ENCODE measurements at regions not wholly inside any gene's neighbourhood (a gene's known extent, or its start where the extent isn't known, plus 50 kb on each side); places are given as distances from the start of the nearest gene placed in this dataset.

- Mint-ChIP-seq H3K4me3 (no peak overlapping the region), H3K4me1 (no peaks in the 10 kb centered on the region), H3K27me3 (ENCODE audit: low read depth) (no peaks in the 10 kb centered on the region), H3K36me3 (ENCODE audit: low read depth) (peaks cover 4% of the 10 kb centered on the region), H3K27ac (no peak overlapping the region), H3K9me3 (peaks cover 55% of the 10 kb centered on the region)
- no peak for TF ChIP-seq CTCF (IDR thresholded peaks at IDR 0.05; ENCODE audit: unreplicated experiment in 3 of 3)
Observed at GRCh38 chr9:1140057-1140456, 89.9 kb downstream of the DMRT2 start.

DNA sequence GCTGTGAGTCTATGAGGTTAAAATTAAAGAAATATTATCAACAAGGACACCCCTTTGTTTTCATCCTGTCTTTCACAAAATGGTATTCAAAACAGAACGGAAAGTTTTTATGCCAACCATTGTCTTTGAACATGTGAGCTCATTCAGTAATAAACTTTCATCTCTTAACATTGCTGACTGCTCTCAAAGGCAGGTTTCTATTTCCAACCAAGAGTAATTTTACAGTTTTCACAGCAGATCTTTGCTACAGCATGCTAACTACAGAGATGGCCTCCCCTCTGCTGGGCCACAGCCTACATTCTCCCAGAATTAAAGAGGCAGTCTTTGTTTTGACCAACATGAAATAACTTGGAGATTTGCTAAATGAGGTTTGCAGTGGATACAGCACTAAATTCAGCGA, 101.5 kb downstream of the DMRT2 start:
- no peak overlapping the region for H3K4me3 Mint-ChIP-seq
- TF ChIP-seq CTCF (IDR thresholded peaks at IDR 0.05; ENCODE audit: unreplicated experiment in 3 of 3) = no peak
- no peaks in the 10 kb centered on the region for H3K36me3 Mint-ChIP-seq (ENCODE audit: low read depth)
- H3K27me3 Mint-ChIP-seq (ENCODE audit: low read depth) = peaks cover under 1% of the 10 kb centered on the region
- H3K27ac Mint-ChIP-seq = no peak overlapping the region
- H3K9me3 Mint-ChIP-seq = peaks cover 13% of the 10 kb centered on the region
- no peaks in the 10 kb centered on the region for H3K4me1 Mint-ChIP-seq

- H3K27ac Mint-ChIP-seq = no peak overlapping the region
- H3K36me3 Mint-ChIP-seq (ENCODE audit: low read depth) = no peaks in the 10 kb centered on the region
- H3K4me3 Mint-ChIP-seq = no peak overlapping the region
- no peak for TF ChIP-seq CTCF (IDR thresholded peaks at IDR 0.05; ENCODE audit: unreplicated experiment in 3 of 3)
- H3K9me3 Mint-ChIP-seq = peaks cover 11% of the 10 kb centered on the region
- peaks cover 4% of the 10 kb centered on the region for H3K27me3 Mint-ChIP-seq (ENCODE audit: low read depth)
- H3K4me1 Mint-ChIP-seq = no peaks in the 10 kb centered on the region
Observed at GRCh38 chr9:1152171-1152570, 102.0 kb downstream of the DMRT2 start.

- Mint-ChIP-seq H3K36me3 (ENCODE audit: low read depth) (no peaks in the 10 kb centered on the region), H3K27me3 (ENCODE audit: low read depth) (peaks cover 4% of the 10 kb centered on the region), H3K4me1 (no peaks in the 10 kb centered on the region), H3K9me3 (no peaks in the 10 kb centered on the region), H3K27ac (no peak overlapping the region), H3K4me3 (no peak overlapping the region)
- TF ChIP-seq CTCF (IDR thresholded peaks at IDR 0.05; ENCODE audit: unreplicated experiment in 3 of 3) = no peak
Observed at GRCh38 chr9:1154739-1155138, 104.6 kb downstream of the DMRT2 start.

DNA sequence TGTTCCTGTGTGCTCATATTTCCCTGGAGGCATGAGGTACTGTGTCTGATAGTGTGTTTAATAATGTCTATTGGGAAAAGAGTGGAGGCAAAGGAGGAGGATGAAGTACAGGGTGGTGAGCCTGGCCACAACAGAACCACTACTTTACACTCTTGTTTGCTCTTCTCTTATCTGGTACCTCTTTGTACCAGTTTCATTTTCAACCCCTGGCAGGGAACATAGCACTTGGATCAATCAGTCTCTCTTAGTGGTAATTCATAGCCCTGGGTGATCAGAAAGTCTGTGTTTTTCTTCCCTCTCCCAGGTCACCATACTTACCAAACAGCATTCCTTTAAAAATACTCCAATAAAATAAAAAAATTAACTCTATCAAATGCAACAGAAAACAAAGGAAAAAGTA, 105.4 kb downstream of the DMRT2 start:
- TF ChIP-seq CTCF (IDR thresholded peaks at IDR 0.05; ENCODE audit: unreplicated experiment in 3 of 3) = no peak
- Mint-ChIP-seq H3K27me3 (ENCODE audit: low read depth) (peaks cover 4% of the 10 kb centered on the region), H3K4me1 (no peaks in the 10 kb centered on the region), H3K36me3 (ENCODE audit: low read depth) (no peaks in the 10 kb centered on the region), H3K9me3 (no peaks in the 10 kb centered on the region), H3K4me3 (no peak overlapping the region), H3K27ac (no peak overlapping the region)

DNA sequence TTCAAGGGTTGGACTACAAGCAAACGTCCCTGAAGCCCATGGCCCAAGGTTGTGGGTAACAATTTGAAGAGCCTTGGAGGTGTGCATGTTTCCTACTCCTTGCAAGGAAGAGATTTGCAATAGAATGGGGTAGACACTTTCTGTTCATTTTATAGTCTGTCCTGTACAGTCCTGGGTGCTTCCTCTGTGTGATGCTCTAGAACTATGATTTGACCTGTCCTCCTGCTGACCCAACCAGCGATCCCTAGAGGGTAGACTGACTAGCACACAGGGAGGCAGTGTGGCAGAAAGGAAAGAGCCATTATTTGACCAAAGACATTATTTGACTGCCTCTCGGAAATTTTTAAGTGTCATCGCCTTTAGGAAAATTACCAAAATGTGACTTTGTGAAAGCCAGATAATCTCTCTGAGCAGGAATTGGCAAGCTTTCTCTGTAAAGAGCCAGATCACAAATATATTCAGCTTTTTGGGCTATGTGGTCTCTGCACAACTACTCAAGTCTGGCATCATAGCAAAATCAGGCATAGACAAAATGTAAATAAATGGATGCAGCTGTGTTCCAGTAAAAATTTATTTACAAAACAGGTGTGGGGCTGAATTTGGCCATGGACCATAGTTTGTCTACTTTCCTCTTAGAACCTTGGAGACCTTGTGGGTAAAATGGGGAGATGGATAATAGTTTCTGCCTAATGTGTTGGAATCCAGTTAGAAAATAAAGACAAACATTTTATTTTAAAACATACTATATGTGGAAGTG, 106.8 kb downstream of the DMRT2 start:
- TF ChIP-seq CTCF (IDR thresholded peaks at IDR 0.05; ENCODE audit: unreplicated experiment in 3 of 3) = no peak
- no peak overlapping the region for H3K27ac Mint-ChIP-seq
- no peaks in the 10 kb centered on the region for H3K4me1 Mint-ChIP-seq
- no peaks in the 10 kb centered on the region for H3K9me3 Mint-ChIP-seq
- H3K36me3 Mint-ChIP-seq (ENCODE audit: low read depth) = no peaks in the 10 kb centered on the region
- peaks cover 4% of the 10 kb centered on the region for H3K27me3 Mint-ChIP-seq (ENCODE audit: low read depth)
- H3K4me3 Mint-ChIP-seq = no peak overlapping the region

Data from nephron (organoid).